Neural cell (in vitro differentiated cells): ENCODE measurements at regions not wholly inside any gene's neighbourhood (a gene's known extent, or its start where the extent isn't known, plus 50 kb on each side); places are given as distances from the start of the nearest gene placed in this dataset.

Experiments
- EZH2 ChIP-seq: fragments of 200-600, 300-800 bp; shearing (Covaris generic), sonication (generic); IDR thresholded peaks from 2 replicates; pipeline ENCODE4 v1.6.1; 2014; ENCODE audit warnings: antibody characterized with exemption, low read length, borderline replicate concordance, mild to moderate bottlenecking; ENCODE audit not compliant: insufficient read depth, poor library complexity, severe bottlenecking
- TF ChIP-seq, protein P1 (sequence below): fragments of 450-650 bp; IDR thresholded peaks from 2 replicates; pipeline ENCODE4 v1.5.1; 2014; ENCODE audit warnings: antibody characterized with exemption, mild to moderate bottlenecking, moderate library complexity; ENCODE audit not compliant: poor library complexity, severe bottlenecking

DNA sequence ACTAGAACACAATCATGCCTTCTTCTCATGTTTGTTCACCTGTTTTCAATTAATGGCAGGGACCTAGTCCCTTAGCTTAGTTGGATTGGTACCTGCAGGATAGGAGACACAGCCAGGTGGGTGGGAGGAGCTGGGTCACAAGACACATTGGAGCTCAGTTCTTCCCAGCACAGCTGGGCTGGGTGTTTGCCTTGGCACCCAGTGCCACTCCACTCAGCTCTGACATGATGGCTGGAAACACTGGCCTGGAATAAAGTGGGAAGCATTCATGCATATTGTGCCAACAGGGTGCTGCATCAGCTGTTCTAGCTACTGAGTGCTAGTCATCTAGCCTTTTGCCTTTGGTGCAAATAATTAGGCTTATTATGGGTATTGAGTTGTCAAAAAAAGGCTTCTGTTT lies 226.1 kb downstream of the PTEN start:
- TF ChIP-seq, protein P1, sequence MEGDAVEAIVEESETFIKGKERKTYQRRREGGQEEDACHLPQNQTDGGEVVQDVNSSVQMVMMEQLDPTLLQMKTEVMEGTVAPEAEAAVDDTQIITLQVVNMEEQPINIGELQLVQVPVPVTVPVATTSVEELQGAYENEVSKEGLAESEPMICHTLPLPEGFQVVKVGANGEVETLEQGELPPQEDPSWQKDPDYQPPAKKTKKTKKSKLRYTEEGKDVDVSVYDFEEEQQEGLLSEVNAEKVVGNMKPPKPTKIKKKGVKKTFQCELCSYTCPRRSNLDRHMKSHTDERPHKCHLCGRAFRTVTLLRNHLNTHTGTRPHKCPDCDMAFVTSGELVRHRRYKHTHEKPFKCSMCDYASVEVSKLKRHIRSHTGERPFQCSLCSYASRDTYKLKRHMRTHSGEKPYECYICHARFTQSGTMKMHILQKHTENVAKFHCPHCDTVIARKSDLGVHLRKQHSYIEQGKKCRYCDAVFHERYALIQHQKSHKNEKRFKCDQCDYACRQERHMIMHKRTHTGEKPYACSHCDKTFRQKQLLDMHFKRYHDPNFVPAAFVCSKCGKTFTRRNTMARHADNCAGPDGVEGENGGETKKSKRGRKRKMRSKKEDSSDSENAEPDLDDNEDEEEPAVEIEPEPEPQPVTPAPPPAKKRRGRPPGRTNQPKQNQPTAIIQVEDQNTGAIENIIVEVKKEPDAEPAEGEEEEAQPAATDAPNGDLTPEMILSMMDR: no peak
- TF ChIP-seq EZH2: no peak
